ENCODE measurements at regions not wholly inside any gene's neighbourhood (a gene's known extent, or its start where the extent isn't known, plus 50 kb on each side); places are given as distances from the start of the nearest gene placed in this dataset.
"Not testable (repeated sequence)": the region's sequence is repeated elsewhere in the genome, so short reads cannot be mapped to it uniquely, and the experiment has no call there.

DNA sequence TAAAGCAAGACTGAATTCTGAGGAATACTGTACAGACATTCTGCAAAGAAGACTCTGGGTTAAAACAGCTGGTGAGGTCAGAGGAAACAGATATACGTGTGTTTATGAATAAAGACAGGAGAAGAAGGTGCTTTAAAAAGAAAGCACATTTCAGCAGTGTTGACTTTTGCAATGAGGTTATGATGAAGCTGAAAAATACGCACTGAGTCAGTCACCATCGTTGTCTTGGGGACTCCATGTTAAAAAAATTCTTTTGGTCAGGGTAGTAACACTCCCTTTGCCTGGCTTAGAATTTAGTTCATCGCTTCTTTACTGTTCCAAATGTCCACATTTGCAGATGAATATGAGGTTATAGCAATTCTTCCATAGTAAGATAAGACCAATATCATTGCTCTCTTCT, 1049.0 kb downstream of the TSN start:
- Mint-ChIP-seq H3K36me3 (ENCODE audit: unreplicated experiment) (no peaks in the 10 kb centered on the region), H3K4me1 (ENCODE audit: unreplicated experiment) (no peaks in the 10 kb centered on the region), H3K27me3 (ENCODE audit: unreplicated experiment) (peaks cover 2% of the 10 kb centered on the region), H3K9me3 (ENCODE audit: unreplicated experiment) (peaks cover 7% of the 10 kb centered on the region), H3K4me3 (ENCODE audit: unreplicated experiment) (no peak overlapping the region), H3K27ac (ENCODE audit: unreplicated experiment) (no peak overlapping the region)
- TF ChIP-seq CTCF (IDR thresholded peaks at IDR 0.05): no peak
- no peak for DNase-seq (ENCODE audit: extremely low spot score, unreplicated experiment)

GRCh38 chr2:122805346-122805745, 1049.9 kb downstream of the TSN start:
- no peak for TF ChIP-seq CTCF (IDR thresholded peaks at IDR 0.05)
- Mint-ChIP-seq H3K9me3 (ENCODE audit: unreplicated experiment) (peaks cover 9% of the 10 kb centered on the region), H3K36me3 (ENCODE audit: unreplicated experiment) (no peaks in the 10 kb centered on the region), H3K27ac (ENCODE audit: unreplicated experiment) (no peak overlapping the region), H3K27me3 (ENCODE audit: unreplicated experiment) (peaks cover 2% of the 10 kb centered on the region), H3K4me1 (ENCODE audit: unreplicated experiment) (no peaks in the 10 kb centered on the region), H3K4me3 (ENCODE audit: unreplicated experiment) (no peak overlapping the region)
- DNase-seq (ENCODE audit: extremely low spot score, unreplicated experiment): no peak

- H3K9me3 Mint-ChIP-seq (ENCODE audit: unreplicated experiment): peaks cover 22% of the 10 kb centered on the region
- no peaks in the 10 kb centered on the region for H3K4me1 Mint-ChIP-seq (ENCODE audit: unreplicated experiment)
Measured at GRCh38 chr2:122808286-122808969, 1053.0 kb downstream of the TSN start.

GRCh38 chr2:122812214-122812613, 1056.8 kb downstream of the TSN start:
- not testable (repeated sequence) for H3K4me1 Mint-ChIP-seq (ENCODE audit: unreplicated experiment); DNase-seq (ENCODE audit: extremely low spot score, unreplicated experiment); H3K36me3 Mint-ChIP-seq (ENCODE audit: unreplicated experiment); H3K4me3 Mint-ChIP-seq (ENCODE audit: unreplicated experiment); H3K27ac Mint-ChIP-seq (ENCODE audit: unreplicated experiment); H3K27me3 Mint-ChIP-seq (ENCODE audit: unreplicated experiment)
- peaks cover 21% of the 10 kb centered on the region for H3K9me3 Mint-ChIP-seq (ENCODE audit: unreplicated experiment)

More at GRCh38 chr2:122808286-122808969, 1053.0 kb downstream of the TSN start:
- H3K36me3 Mint-ChIP-seq (ENCODE audit: unreplicated experiment): no peaks in the 10 kb centered on the region
- no peaks in the 10 kb centered on the region for H3K27me3 Mint-ChIP-seq (ENCODE audit: unreplicated experiment)
- DNase-seq (ENCODE audit: extremely low spot score, unreplicated experiment): no peak
- H3K4me3 Mint-ChIP-seq (ENCODE audit: unreplicated experiment): no peak overlapping the region
- H3K27ac Mint-ChIP-seq (ENCODE audit: unreplicated experiment): no peak overlapping the region
- no peak for TF ChIP-seq CTCF (IDR thresholded peaks at IDR 0.05)

DNA sequence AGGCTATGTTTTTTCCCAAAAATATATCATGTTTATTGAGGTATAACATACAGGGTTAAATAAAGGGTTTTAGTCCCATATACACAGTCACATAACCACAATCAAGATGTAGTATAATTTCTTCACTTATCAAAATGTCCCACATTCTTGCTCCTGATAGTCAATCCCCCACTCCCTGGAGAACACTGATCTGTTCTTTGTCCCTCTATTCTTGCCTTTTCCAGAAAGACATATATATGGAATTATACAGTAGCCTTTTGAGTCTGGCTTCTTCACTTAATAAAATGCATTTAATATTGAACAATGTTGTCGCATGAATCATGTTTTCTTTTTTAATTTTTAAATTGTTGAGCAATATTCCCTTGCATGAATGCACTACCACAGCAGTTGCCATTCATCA, 1059.7 kb downstream of the TSN start:
- no peak overlapping the region for H3K27ac Mint-ChIP-seq (ENCODE audit: unreplicated experiment)
- no peak for TF ChIP-seq CTCF (IDR thresholded peaks at IDR 0.05)
- no peaks in the 10 kb centered on the region for H3K36me3 Mint-ChIP-seq (ENCODE audit: unreplicated experiment)
- H3K4me3 Mint-ChIP-seq (ENCODE audit: unreplicated experiment): no peak overlapping the region
- no peaks in the 10 kb centered on the region for H3K27me3 Mint-ChIP-seq (ENCODE audit: unreplicated experiment)
- no peak for DNase-seq (ENCODE audit: extremely low spot score, unreplicated experiment)
- H3K9me3 Mint-ChIP-seq (ENCODE audit: unreplicated experiment): peaks cover 14% of the 10 kb centered on the region
- H3K4me1 Mint-ChIP-seq (ENCODE audit: unreplicated experiment): no peaks in the 10 kb centered on the region

Data from osteocyte (in vitro differentiated cells).